ENCODE measurements at regions not wholly inside any gene's neighbourhood (a gene's known extent, or its start where the extent isn't known, plus 50 kb on each side); places are given as distances from the start of the nearest gene placed in this dataset.

- no peak for TF ChIP-seq CTCF (conservative IDR thresholded peaks at IDR 0.05 in 1 of 2, IDR thresholded peaks at IDR 0.05 in 1 of 2; ENCODE audit: extremely low read depth in 1 of 2, insufficient read depth in 1 of 2, low read depth in 1 of 2, low read length in 2 of 2)
- no peak for TF ChIP-seq EZH2 (IDR thresholded peaks at IDR 0.05; ENCODE audit: borderline replicate concordance, low read length)
Measured at GRCh38 chr4:116015062-116015461, 901.6 kb upstream of the NDST4 start.

Data from mammary epithelial cell (primary cell).